SK-N-SH treated with all-trans-retinoic acid at 6 μM for 48 hours (cell line): ENCODE measurements at regions not wholly inside any gene's neighbourhood (a gene's known extent, or its start where the extent isn't known, plus 50 kb on each side); places are given as distances from the start of the nearest gene placed in this dataset.

Experiments
- ATAC-seq: fragments of 200-7000 bp; cut with Tn5 transposase; 3 replicates; pipeline ENCODE4 v1.9.1; 2020; ENCODE audit warnings: mild to moderate bottlenecking, moderate library complexity
- ARNTL ChIP-seq: fragments of 450-650 bp; formaldehyde crosslinking; IDR thresholded peaks from 2 replicates; pipeline ENCODE4 v1.5.0; 2020; ENCODE audit warnings: low read depth, mild to moderate bottlenecking, moderate library complexity, borderline replicate concordance
- BACH2 ChIP-seq: fragments of 250-450 bp; sonication (Bioruptor Pico); IDR thresholded peaks from 2 replicates; pipeline ENCODE4 v1.9.0; 2021; ENCODE audit warnings: mild to moderate bottlenecking, borderline replicate concordance
- CREB5 ChIP-seq: fragments of 250-450 bp; sonication (Bioruptor Pico); IDR thresholded peaks from 2 replicates; pipeline ENCODE4 v1.5.1; 2020; ENCODE audit warnings: low read depth, mild to moderate bottlenecking, moderate library complexity
- ESRRG ChIP-seq: fragments of 250-450 bp; sonication (Bioruptor Pico); IDR thresholded peaks from 2 replicates; pipeline ENCODE4 v1.6.1; 2021; ENCODE audit warnings: mild to moderate bottlenecking
- GLIS3 ChIP-seq: fragments of 250-450 bp; sonication (Bioruptor Pico); IDR thresholded peaks from 2 replicates; pipeline ENCODE4 v1.5.0; 2020; ENCODE audit warnings: mild to moderate bottlenecking, moderate library complexity
- ISL1 ChIP-seq: fragments of 250-450 bp; sonication (Bioruptor Pico); IDR thresholded peaks from 2 replicates; pipeline ENCODE4 v2.1.2; 2022; ENCODE audit warnings: mild to moderate bottlenecking, moderate library complexity
- OSR1 ChIP-seq: fragments of 250-450 bp; sonication (Bioruptor Pico); IDR thresholded peaks from 2 replicates; pipeline ENCODE4 v1.8.0; 2022; ENCODE audit warnings: moderate library complexity, mild to moderate bottlenecking, inconsistent platforms
- PATZ1 ChIP-seq: fragments of 250-450 bp; sonication (Bioruptor Pico); IDR thresholded peaks from 2 replicates; pipeline ENCODE4 v1.8.0; 2020; ENCODE audit warnings: mild to moderate bottlenecking, moderate library complexity, borderline replicate concordance
- PPARA ChIP-seq: fragments of 250-450 bp; sonication (Bioruptor Pico); IDR thresholded peaks from 2 replicates; pipeline ENCODE4 v1.5.0; 2020; ENCODE audit warnings: mild to moderate bottlenecking, borderline replicate concordance
- RARB ChIP-seq: fragments of 250-450 bp; sonication (Bioruptor Pico); IDR thresholded peaks from 2 replicates; pipeline ENCODE4 v1.8.0; 2021; ENCODE audit warnings: mild to moderate bottlenecking, moderate library complexity
- SNAI2 ChIP-seq: fragments of 250-450 bp; sonication (Bioruptor Pico); IDR thresholded peaks from 2 replicates; pipeline ENCODE4 v1.5.0; 2020; ENCODE audit warnings: mild to moderate bottlenecking, moderate library complexity
- TCF4 ChIP-seq: fragments of 250-450 bp; sonication (Bioruptor Pico); IDR thresholded peaks from 2 replicates; pipeline ENCODE4 v1.8.0; 2021; ENCODE audit warnings: mild to moderate bottlenecking, moderate library complexity, borderline replicate concordance
- ZC3H10 ChIP-seq: fragments of 250-450 bp; sonication (Bioruptor Pico); IDR thresholded peaks from 2 replicates; pipeline ENCODE4 v1.5.1; 2021; ENCODE audit warnings: mild to moderate bottlenecking, moderate library complexity
- ZFP3 ChIP-seq: fragments of 250-450 bp; sonication (Bioruptor Pico); IDR thresholded peaks from 2 replicates; pipeline ENCODE4 v1.5.0; 2020; ENCODE audit warnings: mild to moderate bottlenecking, moderate library complexity
- ZFP30 ChIP-seq: fragments of 450-650 bp; formaldehyde crosslinking; IDR thresholded peaks from 2 replicates; pipeline ENCODE4 v1.5.0; 2022; ENCODE audit warnings: mild to moderate bottlenecking, moderate library complexity
- ZNF565 ChIP-seq: fragments of 450-650 bp; formaldehyde crosslinking; conservative IDR thresholded peaks from 2 replicates; pipeline ENCODE4 v1.5.0; 2020; ENCODE audit warnings: low read depth, mild to moderate bottlenecking, moderate library complexity
- ZNF8 ChIP-seq: fragments of 450-650 bp; formaldehyde crosslinking; IDR thresholded peaks from 2 replicates; pipeline ENCODE4 v1.5.0; 2020; ENCODE audit warnings: mild to moderate bottlenecking, moderate library complexity
- TF ChIP-seq, protein P1 (sequence below): fragments of 250-450 bp; sonication (Bioruptor Pico); IDR thresholded peaks from 2 replicates; pipeline ENCODE4 v1.5.1; 2021; ENCODE audit warnings: mild to moderate bottlenecking, moderate library complexity

DNA sequence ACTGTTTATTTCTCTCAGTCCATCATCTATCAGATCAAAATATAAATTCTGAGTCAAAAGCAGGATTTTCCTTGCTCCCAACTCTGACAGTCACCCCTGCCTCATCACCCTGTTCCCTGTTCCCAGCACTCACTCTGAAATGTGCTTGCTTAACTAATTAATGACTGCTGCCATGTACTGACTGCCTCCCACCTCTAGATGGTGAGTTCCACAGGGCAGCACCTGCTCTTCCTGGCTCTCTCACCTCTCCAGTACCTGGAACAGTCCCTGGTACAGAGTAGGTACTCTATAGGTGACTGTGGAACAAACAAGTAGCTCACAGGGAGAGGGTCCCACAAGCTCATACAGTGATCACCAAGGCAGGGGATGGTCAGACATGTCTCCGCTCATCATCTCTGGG lies 114.3 kb upstream of the C16orf82 start:
- TF ChIP-seq PATZ1 (no peak), ZNF565 (CRISPR knock-in tag) (no peak), ESRRG (CRISPR knock-in tag) (no peak), ARNTL (no peak)
- TF ChIP-seq, all 23 proteins: peak for 0
- ATAC-seq = no peak

GRCh38 chr16:26957283-26957859 lies 109.4 kb upstream of the C16orf82 start:
- TF ChIP-seq ZFP30 (no peak), BACH2 (CRISPR knock-in tag) (no peak), ZFP3 (no peak), ISL1 (CRISPR knock-in tag) (no peak), ZNF565 (CRISPR knock-in tag) (no peak)
- TF ChIP-seq, protein P1, sequence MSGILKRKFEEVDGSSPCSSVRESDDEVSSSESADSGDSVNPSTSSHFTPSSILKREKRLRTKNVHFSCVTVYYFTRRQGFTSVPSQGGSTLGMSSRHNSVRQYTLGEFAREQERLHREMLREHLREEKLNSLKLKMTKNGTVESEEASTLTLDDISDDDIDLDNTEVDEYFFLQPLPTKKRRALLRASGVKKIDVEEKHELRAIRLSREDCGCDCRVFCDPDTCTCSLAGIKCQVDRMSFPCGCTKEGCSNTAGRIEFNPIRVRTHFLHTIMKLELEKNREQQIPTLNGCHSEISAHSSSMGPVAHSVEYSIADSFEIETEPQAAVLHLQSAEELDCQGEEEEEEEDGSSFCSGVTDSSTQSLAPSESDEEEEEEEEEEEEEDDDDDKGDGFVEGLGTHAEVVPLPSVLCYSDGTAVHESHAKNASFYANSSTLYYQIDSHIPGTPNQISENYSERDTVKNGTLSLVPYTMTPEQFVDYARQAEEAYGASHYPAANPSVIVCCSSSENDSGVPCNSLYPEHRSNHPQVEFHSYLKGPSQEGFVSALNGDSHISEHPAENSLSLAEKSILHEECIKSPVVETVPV (CRISPR knock-in tag) = no peak
- ATAC-seq = no peak

GRCh38 chr16:26959416-26960009 lies 107.2 kb upstream of the C16orf82 start:
- TF ChIP-seq TCF4 (CRISPR knock-in tag) = no peak
- TF ChIP-seq SNAI2 (CRISPR knock-in tag) = no peak
- no peak for TF ChIP-seq OSR1 (CRISPR knock-in tag)
- TF ChIP-seq ESRRG (CRISPR knock-in tag) = no peak
- TF ChIP-seq PATZ1 = no peak
- ATAC-seq = no peak

- TF ChIP-seq CREB5 (CRISPR knock-in tag) (no peak), ZNF565 (CRISPR knock-in tag) (no peak), RARB (CRISPR knock-in tag) (no peak), PATZ1 (no peak), TCF4 (CRISPR knock-in tag) (no peak), ZFP30 (no peak), ESRRG (CRISPR knock-in tag) (no peak), GLIS3 (CRISPR knock-in tag) (no peak), ZC3H10 (no peak), ZFP3 (no peak), OSR1 (CRISPR knock-in tag) (no peak), SNAI2 (CRISPR knock-in tag) (no peak), BACH2 (CRISPR knock-in tag) (no peak), ZNF8 (no peak), ARNTL (no peak), PPARA (CRISPR knock-in tag) (no peak)
- no peak for ATAC-seq
Observed at GRCh38 chr16:26961459-26961858, 105.3 kb upstream of the C16orf82 start.
